ENCODE measurements at regions not wholly inside any gene's neighbourhood (a gene's known extent, or its start where the extent isn't known, plus 50 kb on each side); places are given as distances from the start of the nearest gene placed in this dataset.

DNA sequence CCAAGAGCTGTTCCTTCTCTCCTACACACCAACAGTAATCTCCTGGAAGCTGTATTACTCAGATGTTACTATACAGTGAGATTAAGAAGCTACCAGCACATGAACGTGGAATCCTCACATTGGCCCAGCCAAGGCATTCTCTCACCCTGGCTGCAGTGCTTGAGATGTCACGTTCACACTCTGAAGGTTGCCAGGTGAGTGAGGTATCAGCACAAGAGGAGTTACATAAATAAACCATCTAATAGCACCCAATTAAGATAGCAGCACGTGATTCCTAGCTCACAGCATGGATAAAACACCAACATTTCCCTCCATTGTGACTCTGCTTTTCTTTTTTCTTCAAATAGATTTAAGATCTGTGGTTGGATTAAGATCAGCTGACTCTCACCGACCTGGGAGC is 182.8 kb downstream of the PLPP3 start:
- no peak overlapping the region for H3K4me3 ChIP-seq (ENCODE audit: low read depth, low read length)
- TF ChIP-seq, protein P1, sequence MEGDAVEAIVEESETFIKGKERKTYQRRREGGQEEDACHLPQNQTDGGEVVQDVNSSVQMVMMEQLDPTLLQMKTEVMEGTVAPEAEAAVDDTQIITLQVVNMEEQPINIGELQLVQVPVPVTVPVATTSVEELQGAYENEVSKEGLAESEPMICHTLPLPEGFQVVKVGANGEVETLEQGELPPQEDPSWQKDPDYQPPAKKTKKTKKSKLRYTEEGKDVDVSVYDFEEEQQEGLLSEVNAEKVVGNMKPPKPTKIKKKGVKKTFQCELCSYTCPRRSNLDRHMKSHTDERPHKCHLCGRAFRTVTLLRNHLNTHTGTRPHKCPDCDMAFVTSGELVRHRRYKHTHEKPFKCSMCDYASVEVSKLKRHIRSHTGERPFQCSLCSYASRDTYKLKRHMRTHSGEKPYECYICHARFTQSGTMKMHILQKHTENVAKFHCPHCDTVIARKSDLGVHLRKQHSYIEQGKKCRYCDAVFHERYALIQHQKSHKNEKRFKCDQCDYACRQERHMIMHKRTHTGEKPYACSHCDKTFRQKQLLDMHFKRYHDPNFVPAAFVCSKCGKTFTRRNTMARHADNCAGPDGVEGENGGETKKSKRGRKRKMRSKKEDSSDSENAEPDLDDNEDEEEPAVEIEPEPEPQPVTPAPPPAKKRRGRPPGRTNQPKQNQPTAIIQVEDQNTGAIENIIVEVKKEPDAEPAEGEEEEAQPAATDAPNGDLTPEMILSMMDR (IDR thresholded peaks at IDR 0.05; ENCODE audit: borderline replicate concordance, insufficient read depth, low read depth, low read length), result no peak

DNA sequence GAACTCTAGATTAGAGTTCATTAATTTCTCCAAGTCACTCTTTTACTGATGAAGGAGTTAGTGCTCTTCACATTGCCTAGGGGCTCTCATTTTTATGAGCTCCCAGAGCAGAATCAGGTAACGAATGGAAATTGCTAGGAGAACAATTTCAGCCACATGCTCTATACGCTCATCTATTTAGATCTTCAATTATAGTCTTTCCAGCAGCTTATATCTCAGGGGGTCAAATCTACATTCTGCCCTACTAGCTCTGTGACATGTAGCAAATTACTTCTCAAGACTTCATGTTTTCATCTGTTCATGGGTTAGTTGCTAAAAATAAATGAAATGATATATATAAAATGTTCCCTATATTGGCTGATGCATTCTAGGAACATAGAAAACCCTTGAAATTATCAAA is 183.6 kb downstream of the PLPP3 start:
- no peak overlapping the region for H3K4me3 ChIP-seq (ENCODE audit: low read depth, low read length)

DNA sequence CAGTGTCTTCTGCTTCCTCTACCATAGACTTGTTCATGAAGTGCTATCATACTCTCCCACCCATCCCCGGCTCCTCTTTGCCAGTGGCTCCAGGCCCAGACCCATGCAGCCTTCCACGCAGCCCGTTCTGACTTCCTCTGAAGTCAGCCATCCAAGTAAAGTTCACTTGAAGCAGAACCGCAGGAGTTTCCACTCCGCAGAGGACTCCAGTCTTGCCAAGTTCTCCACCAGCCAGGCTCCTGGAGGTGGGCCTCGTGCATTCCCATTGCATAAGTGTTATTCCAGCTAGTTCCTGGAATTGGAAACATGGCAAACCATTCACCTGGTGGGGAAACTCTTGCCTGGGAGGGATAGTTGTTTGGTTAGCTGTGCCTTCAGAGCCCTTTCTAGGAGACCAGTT is 185.1 kb downstream of the PLPP3 start:
- H3K4me3 ChIP-seq (ENCODE audit: low read depth, low read length), result no peak overlapping the region
- TF ChIP-seq, protein P1 (IDR thresholded peaks at IDR 0.05; ENCODE audit: borderline replicate concordance, insufficient read depth, low read depth, low read length), result no peak

More for the DNA sequence above, 183.6 kb downstream of the PLPP3 start:
- TF ChIP-seq, protein P1 (IDR thresholded peaks at IDR 0.05; ENCODE audit: borderline replicate concordance, insufficient read depth, low read depth, low read length), result no peak

DNA sequence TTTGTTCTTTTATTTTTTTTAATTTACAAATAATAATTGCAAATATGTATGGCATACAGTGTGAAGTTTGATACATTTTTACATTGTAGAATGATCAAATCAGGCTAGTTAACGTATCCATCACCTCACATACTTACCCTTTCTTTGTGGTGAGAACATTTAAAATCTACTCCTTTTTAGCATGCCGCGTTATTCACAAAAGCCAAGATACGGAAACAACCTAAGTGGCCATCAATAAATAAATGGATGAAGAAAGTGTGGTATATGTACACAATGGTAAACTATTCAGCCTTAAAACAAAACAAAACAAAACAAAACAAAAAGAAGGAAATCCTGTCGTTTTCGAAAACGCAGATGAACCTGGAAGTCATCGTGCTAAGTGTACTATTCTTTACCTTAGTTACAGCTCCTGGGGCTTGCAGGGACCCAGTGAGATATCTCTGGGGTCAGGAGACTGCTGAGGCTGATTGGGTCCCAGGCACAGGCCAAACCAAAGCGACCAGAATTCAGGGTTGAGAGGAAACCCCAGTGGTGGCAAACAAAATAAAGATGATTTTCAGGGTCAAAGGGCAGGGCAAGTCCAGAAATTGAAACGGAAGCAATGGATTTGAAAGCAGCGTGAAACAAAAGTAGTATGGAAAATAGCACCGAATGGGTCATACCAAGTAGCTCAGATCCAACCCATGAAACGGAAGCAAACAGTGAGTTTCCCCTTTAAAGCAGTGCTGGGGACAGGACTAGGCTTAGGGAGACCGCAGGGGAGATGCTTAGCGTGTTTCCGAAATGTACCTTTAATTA is 188.2 kb downstream of the PLPP3 start:
- TF ChIP-seq, protein P1 (IDR thresholded peaks at IDR 0.05; ENCODE audit: borderline replicate concordance, insufficient read depth, low read depth, low read length), result no peak
- no peak overlapping the region for H3K4me3 ChIP-seq (ENCODE audit: low read depth, low read length)

DNA sequence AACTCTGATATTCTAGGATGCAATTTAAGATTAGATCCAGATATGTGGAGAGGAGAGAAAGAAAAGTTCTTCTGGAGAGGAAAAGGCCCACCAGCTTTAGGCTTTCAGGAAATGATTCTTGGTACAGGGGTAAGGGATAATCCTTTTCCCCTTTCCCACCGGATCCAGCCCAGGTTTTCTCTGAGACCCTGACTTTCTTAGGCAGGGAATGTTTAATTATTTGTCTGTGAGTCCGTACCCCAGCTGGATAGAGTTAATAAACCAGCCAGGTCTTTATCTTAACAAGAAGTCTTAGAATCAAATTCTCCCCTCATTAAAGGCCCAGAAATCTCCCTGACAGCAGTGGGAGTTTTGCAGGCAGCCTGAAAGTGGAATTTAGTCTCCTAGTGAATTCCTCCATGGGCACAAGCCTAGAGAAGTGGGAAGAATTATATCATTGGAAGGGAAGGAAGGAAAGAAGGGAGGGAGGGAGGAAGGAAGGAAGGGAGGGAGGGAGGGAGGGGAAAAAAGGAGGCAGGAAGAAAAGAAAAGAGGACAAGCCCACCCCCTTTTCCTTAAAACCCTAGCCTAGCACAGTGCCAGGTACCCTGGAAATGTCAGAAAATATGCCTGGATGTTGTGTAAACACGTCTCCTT is 189.0 kb downstream of the PLPP3 start:
- no peak overlapping the region for H3K4me3 ChIP-seq (ENCODE audit: low read depth, low read length)
- TF ChIP-seq, protein P1 (IDR thresholded peaks at IDR 0.05; ENCODE audit: borderline replicate concordance, insufficient read depth, low read depth, low read length), result no peak

DNA sequence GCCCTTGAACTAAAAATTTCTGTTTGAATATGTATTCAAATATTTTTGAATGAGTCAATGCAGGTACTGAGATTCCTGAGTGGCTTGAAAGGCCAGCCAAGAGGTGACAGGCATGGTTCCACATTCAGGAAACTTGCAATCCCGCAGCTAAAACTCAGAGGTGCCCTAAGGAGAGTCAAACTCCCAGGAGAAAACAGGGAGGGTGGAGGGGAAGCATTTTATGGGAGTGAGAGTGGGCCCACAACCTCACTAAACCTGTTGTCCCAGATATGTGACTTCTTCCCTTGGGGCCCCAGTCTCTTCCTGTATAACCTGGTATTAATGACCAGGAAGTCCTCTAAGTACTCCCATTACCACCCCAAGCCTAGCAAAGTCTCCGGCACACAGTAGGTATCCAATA is 189.6 kb downstream of the PLPP3 start:
- TF ChIP-seq, protein P1 (IDR thresholded peaks at IDR 0.05; ENCODE audit: borderline replicate concordance, insufficient read depth, low read depth, low read length), result no peak

More for the DNA sequence above, 189.6 kb downstream of the PLPP3 start:
- H3K4me3 ChIP-seq (ENCODE audit: low read depth, low read length), result no peak overlapping the region

All from GM12875 (cell line).